Mucosa of rectum (tissue), 2 donors: ENCODE measurements at regions not wholly inside any gene's neighbourhood (a gene's known extent, or its start where the extent isn't known, plus 50 kb on each side); places are given as distances from the start of the nearest gene placed in this dataset.

Source experiments
- H3K27ac ChIP-seq, 2 donors: one replicate each; pipeline ENCODE4 v1.7.0; 2013; ENCODE audit warnings: inconsistent platforms in 2 of 2, low read depth in 2 of 2, low read length in 2 of 2
- H3K27me3 ChIP-seq, 2 donors: one replicate each; pipeline ENCODE4 v1.7.0; 2013; ENCODE audit warnings: low read length in 2 of 2; ENCODE audit not compliant: control insufficient read depth in 2 of 2, insufficient read depth in 2 of 2
- H3K36me3 ChIP-seq, 2 donors: one replicate each; pipeline ENCODE4 v1.7.0; 2013; ENCODE audit warnings: low read length in 2 of 2; ENCODE audit not compliant: control insufficient read depth in 2 of 2, insufficient read depth in 2 of 2
- H3K4me1 ChIP-seq, 2 donors: one replicate each; pipeline ENCODE4 v1.7.0; 2013; ENCODE audit warnings: low read length in 2 of 2, mild to moderate bottlenecking in 1 of 2; ENCODE audit not compliant: control insufficient read depth in 2 of 2, insufficient read depth in 2 of 2
- H3K4me3 ChIP-seq, 2 donors: one replicate each; pipeline ENCODE4 v1.7.0; 2013; ENCODE audit warnings: low read length in 2 of 2
- H3K9ac ChIP-seq, 2 donors: one replicate each; pipeline ENCODE4 v1.7.0; 2013; ENCODE audit warnings: low read length in 2 of 2, low read depth in 1 of 2, mild to moderate bottlenecking in 1 of 2
- H3K9me3 ChIP-seq, 2 donors: one replicate each; pipeline ENCODE4 v1.7.0; 2013; ENCODE audit warnings: low read length in 2 of 2; ENCODE audit not compliant: control insufficient read depth in 2 of 2
- donor health status: healthy.
- donor health status: Normal muscosa, but diverticular disease.

DNA sequence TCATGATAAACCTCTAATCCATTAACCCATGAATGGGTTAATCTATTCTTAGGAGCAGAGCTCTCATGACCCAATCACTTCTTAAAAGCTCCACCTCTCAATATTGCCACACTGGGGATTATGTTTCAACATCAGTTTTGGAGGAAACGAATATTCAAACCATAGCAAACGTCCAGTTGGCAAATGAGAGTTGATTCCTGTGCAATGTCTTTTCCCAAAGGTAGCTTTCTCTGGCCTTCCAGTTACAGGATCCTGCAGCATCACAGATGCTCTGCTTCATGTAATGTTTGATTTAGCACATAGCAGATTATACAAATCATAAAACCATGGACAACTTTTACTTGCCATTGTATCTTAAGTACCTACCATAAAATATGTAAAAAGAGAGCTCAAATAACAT lies 481.0 kb downstream of the TNS1 start:
- no peaks in the 10 kb centered on the region for H3K36me3 ChIP-seq
- H3K4me3 ChIP-seq = no peak overlapping the region
- no peaks in the 10 kb centered on the region for H3K4me1 ChIP-seq
- H3K9me3 ChIP-seq = no peaks in the 10 kb centered on the region
- no peak overlapping the region for H3K9ac ChIP-seq
- no peaks in the 10 kb centered on the region for H3K27me3 ChIP-seq
- H3K27ac ChIP-seq = no peak overlapping the region

DNA sequence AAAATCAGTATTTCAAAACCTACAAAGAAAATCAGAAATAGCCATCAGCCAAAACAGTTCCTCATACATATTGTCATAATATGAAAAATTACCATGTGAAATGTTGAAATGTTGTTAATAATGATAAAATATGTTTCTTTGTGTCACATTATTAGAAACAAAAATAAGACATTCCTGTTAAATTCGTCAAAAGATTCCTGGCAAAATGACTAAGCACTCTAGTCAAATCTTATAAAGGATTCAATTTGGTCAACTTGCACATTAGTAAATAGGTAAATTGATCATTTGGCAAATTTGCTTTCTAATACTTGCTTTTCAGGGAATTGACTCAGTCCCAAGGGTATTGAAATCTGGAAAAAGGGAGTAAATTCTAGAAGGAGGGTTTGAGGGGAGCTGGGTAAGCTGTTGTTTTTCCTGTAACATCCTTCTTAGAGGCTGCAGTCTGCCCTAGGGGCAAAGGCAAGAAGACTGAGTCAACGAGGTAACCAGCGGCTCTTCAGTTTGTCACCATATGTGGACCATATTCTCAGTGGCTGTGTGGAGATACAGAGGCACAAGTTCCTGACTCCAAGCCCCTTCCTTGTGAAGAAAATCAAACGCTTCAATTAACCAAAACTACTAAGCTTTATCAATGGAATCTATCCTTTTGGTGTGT lies 482.3 kb downstream of the TNS1 start:
- Histone ChIP-seq H3K4me3 (no peak overlapping the region), H3K4me1 (no peaks in the 10 kb centered on the region), H3K9me3 (no peaks in the 10 kb centered on the region), H3K27me3 (no peaks in the 10 kb centered on the region), H3K27ac (no peak overlapping the region), H3K36me3 (no peaks in the 10 kb centered on the region), H3K9ac (no peak overlapping the region)

DNA sequence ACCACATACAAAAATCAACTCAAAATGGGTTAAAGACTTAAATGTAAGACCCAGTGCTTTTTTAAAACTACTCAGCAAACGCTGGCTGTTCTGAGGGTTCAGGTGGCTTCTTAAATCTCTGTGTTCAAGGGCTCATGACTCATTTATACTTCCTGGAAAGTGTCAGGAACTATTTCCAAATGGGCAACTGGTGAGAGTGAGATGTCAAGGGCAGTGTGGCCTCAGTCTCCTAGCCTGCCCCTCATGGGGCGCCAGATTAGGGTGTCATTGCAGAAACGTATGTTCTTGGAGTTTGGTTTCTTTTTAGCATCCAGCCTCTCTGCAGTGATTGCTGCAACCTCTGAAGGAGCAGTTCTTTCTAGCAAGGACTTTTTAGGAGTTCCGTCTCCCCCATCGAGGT lies 485.4 kb downstream of the TNS1 start:
- no peaks in the 10 kb centered on the region for H3K9me3 ChIP-seq
- H3K27ac ChIP-seq = no peak overlapping the region
- no peak overlapping the region for H3K4me3 ChIP-seq
- no peaks in the 10 kb centered on the region for H3K4me1 ChIP-seq
- H3K36me3 ChIP-seq = no peaks in the 10 kb centered on the region
- no peak overlapping the region for H3K9ac ChIP-seq
- H3K27me3 ChIP-seq = no peaks in the 10 kb centered on the region

DNA sequence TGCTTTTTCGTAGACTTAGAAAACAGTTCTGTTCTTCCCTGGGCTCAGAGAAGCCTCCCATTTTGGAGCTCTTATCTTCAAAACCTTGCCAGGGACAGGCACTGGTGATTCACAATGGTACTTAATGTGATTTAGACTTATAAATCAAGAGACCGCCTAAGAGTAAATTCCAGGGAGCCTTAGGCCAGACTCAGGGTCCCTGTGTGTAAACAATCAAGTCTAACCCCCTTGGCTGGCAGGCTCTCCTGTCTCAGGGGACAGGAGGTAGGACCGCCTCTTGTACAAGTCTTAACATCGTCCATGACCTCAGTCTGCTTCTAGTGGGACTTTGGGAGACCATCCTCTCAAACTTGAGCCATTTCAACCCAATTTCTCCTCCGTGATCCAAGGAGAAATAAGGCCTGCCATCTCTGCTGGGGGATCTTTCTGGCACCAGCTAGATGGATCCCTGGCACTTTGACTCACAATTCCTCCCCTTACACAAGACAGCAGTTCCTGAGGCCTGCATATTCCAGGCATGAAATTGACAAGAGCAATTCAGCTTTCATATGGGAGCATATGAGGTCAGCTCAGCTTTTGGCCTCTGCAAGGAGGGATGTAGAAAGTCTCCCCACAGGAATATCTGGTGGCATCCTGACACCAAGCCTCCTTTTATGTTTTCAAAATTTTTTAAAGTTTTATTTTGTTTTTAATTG lies 487.0 kb downstream of the TNS1 start:
- Histone ChIP-seq H3K9me3 (no peaks in the 10 kb centered on the region), H3K4me1 (peaks cover 0 to 2% of the 10 kb centered on the region in 2 donors), H3K27me3 (no peaks in the 10 kb centered on the region), H3K4me3 (no peak overlapping the region), H3K9ac (no peak overlapping the region), H3K36me3 (no peaks in the 10 kb centered on the region), H3K27ac (no peak overlapping the region)

DNA sequence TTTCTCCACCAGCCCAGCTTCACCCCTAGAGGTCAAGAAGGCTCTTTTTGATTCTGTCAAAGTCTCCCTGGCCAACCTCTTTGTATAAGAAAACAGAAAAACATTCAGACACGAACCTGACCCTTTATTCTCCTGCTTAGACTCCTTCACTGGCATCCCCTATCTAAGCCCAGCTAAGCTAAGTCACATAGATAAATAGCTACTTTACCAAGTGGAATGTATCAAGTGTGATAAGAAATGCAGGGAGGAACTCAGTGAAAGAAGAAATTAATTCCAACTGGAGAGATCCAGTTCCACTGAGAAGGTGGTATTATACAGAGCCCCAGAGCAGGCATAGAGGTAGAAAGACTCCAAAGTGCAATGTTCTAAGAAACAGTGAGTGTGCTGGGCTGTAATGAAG lies 489.5 kb downstream of the TNS1 start:
- Histone ChIP-seq H3K4me3 (no peak overlapping the region), H3K4me1 (peaks cover 0 to 2% of the 10 kb centered on the region in 2 donors), H3K27me3 (no peaks in the 10 kb centered on the region), H3K9me3 (no peaks in the 10 kb centered on the region), H3K36me3 (no peaks in the 10 kb centered on the region), H3K9ac (no peak overlapping the region), H3K27ac (no peak overlapping the region)

DNA sequence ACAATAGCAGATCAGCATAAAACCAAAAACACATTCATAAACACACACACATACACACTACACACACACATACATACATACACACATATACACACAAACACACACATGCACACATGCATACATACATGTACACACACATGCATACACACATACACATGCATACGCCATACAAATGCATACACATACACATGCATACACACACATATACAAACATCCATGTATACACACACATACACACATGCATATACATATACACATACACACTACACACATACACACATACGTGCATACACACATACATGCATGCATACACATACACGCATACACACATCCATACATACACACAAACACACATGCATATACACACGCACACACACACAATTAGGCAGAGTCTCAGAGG lies 490.1 kb downstream of the TNS1 start:
- H3K9me3 ChIP-seq = no peaks in the 10 kb centered on the region

DNA sequence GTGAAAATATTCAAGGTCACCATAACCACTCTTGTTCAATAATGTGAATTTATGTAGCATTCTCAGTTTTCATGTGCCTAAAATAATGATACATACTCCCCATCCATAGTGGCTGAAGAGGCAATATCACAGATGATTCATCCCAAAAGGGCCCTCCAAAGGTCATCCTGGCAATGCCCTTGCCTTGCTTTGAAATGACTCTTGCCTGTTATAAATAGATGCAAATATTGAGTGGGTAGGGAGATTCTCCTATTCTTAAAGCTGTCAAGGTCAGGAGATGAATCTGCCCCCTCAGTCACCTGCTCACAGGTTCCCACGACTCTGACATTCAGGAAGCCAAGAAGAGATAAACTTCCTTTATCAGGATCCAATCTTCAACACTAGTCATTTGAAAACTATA lies 490.5 kb downstream of the TNS1 start:
- peaks cover 0 to 2% of the 10 kb centered on the region in 2 donors for H3K4me1 ChIP-seq
- no peak overlapping the region for H3K9ac ChIP-seq
- no peak overlapping the region for H3K4me3 ChIP-seq
- H3K27me3 ChIP-seq = no peaks in the 10 kb centered on the region
- H3K9me3 ChIP-seq = no peaks in the 10 kb centered on the region
- no peak overlapping the region for H3K27ac ChIP-seq
- no peaks in the 10 kb centered on the region for H3K36me3 ChIP-seq

More for the DNA sequence above, 490.1 kb downstream of the TNS1 start:
- H3K9ac ChIP-seq = no peak overlapping the region
- H3K27ac ChIP-seq = no peak overlapping the region
- no peaks in the 10 kb centered on the region for H3K27me3 ChIP-seq
- H3K4me3 ChIP-seq = no peak overlapping the region
- H3K36me3 ChIP-seq = no peaks in the 10 kb centered on the region
- H3K4me1 ChIP-seq = peaks cover 0 to 2% of the 10 kb centered on the region in 2 donors

DNA sequence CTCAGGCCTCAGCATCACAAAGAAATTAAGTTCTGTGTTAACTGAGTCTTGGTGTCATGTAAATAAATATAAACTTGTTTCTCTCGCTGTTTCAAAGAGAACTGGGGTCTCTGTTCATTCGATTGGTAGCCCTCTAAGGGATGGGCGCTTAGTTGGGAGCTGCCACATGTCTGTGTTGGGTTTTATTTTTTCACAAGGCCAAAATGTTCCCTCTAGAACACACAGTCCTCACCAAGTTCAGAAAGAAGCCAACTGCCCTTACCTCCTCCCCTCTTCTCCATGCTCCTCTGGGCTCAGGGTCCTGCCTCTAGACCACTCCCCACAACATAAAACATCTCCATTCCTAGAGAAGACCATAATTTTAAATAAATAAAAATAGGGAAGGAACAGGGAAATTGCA lies 490.9 kb downstream of the TNS1 start:
- Histone ChIP-seq H3K4me1 (peaks cover 0 to 2% of the 10 kb centered on the region in 2 donors), H3K4me3 (no peak overlapping the region), H3K9ac (no peak overlapping the region), H3K9me3 (no peaks in the 10 kb centered on the region), H3K36me3 (no peaks in the 10 kb centered on the region), H3K27ac (no peak overlapping the region), H3K27me3 (no peaks in the 10 kb centered on the region)

DNA sequence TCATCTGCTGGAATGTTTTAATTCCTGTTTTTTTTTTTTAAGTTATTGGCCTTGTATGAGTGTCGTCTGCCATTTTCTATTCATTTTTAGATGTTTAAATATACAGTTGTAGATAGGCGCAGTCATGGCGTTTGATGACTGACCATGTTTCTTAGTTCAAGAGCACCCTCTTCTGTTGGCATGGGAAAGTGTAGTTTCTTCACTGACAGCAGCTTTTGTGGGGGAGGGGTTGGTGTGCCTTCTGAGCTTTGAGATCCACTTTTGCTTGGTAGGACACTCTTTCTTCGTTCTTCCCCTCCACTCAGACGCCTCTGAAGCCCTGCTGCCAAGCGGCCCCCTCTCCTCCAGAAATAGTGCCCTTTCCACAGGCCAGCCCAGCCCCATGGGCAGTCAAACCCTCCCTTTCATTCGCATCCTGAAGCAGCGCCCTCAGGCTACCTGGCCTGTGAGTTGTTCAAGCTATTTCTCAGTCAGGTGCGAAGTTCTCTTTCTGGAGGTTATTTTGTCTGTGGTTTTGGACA lies 492.0 kb downstream of the TNS1 start:
- Histone ChIP-seq H3K27ac (no peak overlapping the region), H3K4me3 (no peak overlapping the region), H3K9me3 (no peaks in the 10 kb centered on the region), H3K36me3 (no peaks in the 10 kb centered on the region), H3K9ac (no peak overlapping the region), H3K4me1 (peaks cover 0 to 2% of the 10 kb centered on the region in 2 donors), H3K27me3 (no peaks in the 10 kb centered on the region)

DNA sequence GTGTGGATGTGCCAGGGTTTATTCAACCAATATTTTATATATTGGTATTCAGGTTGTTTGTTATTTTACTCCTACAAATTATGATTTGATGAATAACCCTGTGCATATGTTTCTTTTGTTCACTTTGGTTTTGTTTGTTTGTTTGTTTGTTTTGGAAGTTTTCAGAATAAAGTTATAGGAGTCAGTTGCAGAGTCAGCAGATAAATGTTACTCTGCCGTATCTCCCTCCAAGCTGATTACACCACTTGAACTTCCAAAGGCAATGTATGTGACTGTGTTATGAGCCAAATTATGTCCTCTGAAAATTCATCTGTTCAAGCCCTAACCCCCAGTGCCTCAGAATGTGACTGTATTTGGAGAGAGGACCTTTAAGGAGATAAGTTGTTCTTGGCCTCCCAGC lies 497.5 kb downstream of the TNS1 start:
- H3K4me1 ChIP-seq = no peaks in the 10 kb centered on the region
- no peak overlapping the region for H3K27ac ChIP-seq
- no peaks in the 10 kb centered on the region for H3K9me3 ChIP-seq
- H3K9ac ChIP-seq = no peak overlapping the region
- no peaks in the 10 kb centered on the region for H3K36me3 ChIP-seq
- no peak overlapping the region for H3K4me3 ChIP-seq
- no peaks in the 10 kb centered on the region for H3K27me3 ChIP-seq
